GM12873 (cell line): ENCODE measurements at regions not wholly inside any gene's neighbourhood (a gene's known extent, or its start where the extent isn't known, plus 50 kb on each side); places are given as distances from the start of the nearest gene placed in this dataset.

Experiments
- CTCF ChIP-seq: IDR thresholded peaks from 2 replicates; pipeline ENCODE4 v1.5.1; 2012; ENCODE audit warnings: low read depth, mild to moderate bottlenecking, moderate library complexity, low read length, control low read depth; ENCODE audit not compliant: insufficient read depth; ENCODE audit errors: missing control alignments

- TF ChIP-seq CTCF, result no peak
Measured at GRCh38 chr5:42285230-42285629, 138.0 kb upstream of the GHR start.

- TF ChIP-seq CTCF, result no peak
Measured at GRCh38 chr5:42300496-42300895, 122.7 kb upstream of the GHR start.

- no peak for TF ChIP-seq CTCF
Measured at GRCh38 chr5:42301349-42301748, 121.9 kb upstream of the GHR start.

GRCh38 chr5:42302186-42302585, 121.1 kb upstream of the GHR start:
- TF ChIP-seq CTCF, result no peak

DNA sequence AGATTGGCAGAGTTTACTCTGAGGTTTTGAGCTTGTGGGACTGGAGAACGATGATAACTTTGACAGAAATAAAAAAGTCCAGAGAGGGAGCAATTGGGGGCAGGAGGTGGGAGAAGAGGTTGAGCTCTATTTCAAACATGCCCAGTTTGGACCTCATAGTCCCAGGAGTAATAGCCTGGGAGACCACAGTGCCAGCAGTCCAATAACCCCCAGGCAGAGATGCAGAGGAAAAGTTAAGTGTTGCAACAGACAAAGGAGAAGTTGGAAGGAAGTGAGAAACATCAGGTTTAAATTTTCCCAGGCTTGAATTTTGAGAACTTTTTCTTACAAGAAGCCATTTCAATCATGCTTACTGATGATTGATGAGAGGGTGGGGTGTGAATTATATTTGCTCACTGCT, 117.0 kb upstream of the GHR start:
- no peak for TF ChIP-seq CTCF

DNA sequence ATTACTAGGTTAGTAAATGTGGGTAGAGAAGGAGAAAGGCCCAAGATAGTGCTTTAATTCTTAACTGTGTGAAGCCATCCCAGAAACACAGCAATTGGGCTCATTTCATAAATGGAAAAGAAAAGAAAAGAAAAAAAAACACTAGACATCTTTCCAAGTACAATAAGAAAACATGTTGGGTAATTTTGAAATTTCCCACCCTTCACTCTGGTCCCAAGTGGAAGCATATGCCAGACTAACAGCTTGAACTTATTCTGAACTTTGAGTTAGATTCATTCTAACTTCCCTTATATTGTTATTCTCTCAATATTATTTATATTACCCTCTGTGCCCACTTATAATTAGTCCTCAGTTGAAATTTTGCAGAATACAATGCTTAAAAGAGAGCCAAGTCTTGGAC, 113.4 kb upstream of the GHR start:
- TF ChIP-seq CTCF, result no peak

DNA sequence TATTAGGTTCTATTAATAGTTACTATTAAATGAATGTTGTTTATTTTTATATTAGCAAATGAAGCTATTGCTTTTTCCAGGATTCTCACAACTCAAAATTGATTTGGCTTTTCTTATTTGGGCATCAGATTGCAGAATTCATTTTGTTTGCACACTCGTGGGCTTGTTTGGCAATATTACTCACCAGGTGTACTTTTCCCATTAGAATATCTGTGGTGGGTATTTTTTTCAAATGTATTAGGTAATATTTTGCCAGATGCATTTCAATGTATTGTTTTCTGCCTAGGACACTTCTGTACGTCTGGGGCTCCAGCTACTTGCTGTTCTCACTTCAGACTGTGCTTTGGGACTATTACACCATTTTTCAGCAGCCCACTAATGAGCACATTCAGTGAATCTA, 108.0 kb upstream of the GHR start:
- TF ChIP-seq CTCF, result no peak

DNA sequence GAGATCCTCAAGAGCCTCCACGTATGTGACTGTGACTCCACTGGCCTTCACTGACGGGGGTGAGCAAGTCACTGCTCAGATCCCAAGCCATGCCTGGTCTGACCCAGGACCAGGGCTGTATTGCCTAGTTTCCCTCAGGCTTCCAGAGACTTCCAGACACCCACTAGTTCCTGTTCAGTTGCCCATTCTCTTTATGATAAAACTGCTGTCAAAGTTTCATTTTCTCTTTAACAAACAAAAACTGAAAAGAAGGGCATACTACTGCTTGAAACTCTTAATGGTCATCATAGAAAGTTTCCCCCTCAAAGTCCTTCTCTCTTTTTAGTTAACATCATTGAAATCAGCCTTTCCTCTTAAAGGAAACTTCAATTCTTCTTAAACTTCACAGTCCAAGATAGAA, 105.7 kb upstream of the GHR start:
- no peak for TF ChIP-seq CTCF
